HG03175 (cell line): ENCODE measurements at regions not wholly inside any gene's neighbourhood (a gene's known extent, or its start where the extent isn't known, plus 50 kb on each side); places are given as distances from the start of the nearest gene placed in this dataset.
"Not testable (repeated sequence)": the region's sequence is repeated elsewhere in the genome, so short reads cannot be mapped to it uniquely, and the experiment has no call there.

Source experiments
- ATAC-seq: cut with Tn5 transposase; IDR thresholded peaks from one replicate; pipeline ENCODE4 v1.9.1; 2021; ENCODE audit warnings: mild to moderate bottlenecking, moderate library complexity; ENCODE audit not compliant: unreplicated experiment

- no peak for ATAC-seq
These were observed 362.8 kb upstream of the FOXK1 start for GRCh38 chr7:4319280-4319679.

DNA sequence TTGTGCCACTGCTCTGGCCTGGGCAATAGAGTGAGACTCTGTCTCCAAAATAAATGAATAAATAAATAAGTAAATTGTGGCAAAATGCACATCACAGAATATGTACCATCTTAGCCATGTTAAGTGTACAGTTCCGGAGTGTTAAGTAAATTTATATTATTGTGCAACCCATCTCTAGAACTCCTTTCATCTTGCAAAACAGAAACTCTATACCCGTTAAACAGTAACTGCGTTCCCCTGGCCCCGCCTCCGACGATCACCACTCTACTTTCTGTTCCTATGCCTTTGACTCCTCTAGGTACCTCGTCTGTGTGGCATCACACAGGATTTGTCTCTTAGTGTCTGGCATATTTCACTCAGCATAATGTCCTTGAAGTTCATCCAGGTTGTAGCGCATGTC is 356.4 kb upstream of the FOXK1 start:
- no peak for ATAC-seq

DNA sequence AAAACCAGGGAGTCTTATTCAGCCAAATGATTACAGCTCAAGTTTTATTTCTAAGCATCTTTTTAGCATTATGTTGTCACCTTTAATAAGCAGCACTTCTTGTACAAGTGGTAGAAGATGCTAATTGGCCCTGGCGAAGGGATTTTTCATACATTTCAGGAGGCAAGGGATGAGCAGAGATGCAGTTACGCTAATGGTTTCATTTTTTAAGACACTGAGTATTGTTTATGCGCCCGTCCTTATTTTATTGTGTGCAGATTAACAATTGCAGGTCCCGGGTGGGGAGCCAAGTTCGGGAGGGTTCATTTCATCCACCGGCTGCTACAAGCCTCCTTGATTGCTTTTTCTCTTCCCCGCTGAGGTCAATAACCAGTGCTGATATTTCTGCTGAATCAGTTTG is 350.4 kb upstream of the FOXK1 start:
- no peak for ATAC-seq

DNA sequence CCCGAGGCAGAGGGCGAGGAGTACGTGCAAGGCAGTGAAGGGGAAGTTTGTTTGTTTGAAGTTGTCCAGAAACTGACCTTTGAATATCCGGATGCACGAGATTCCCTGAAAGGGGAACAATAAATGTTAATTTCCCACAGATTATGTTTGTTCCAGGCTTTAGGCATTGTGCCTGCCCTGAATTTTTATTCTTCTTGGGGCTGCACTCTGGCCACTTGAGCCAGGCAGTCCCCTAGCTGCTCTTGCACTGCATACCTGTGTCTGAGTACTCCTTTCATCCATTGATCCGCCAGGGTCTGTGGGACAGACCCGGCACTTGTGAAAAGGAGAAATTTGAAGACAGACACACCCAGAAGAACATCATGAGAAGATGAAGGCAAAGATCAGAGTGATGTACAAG is 343.5 kb upstream of the FOXK1 start:
- no peak for ATAC-seq

DNA sequence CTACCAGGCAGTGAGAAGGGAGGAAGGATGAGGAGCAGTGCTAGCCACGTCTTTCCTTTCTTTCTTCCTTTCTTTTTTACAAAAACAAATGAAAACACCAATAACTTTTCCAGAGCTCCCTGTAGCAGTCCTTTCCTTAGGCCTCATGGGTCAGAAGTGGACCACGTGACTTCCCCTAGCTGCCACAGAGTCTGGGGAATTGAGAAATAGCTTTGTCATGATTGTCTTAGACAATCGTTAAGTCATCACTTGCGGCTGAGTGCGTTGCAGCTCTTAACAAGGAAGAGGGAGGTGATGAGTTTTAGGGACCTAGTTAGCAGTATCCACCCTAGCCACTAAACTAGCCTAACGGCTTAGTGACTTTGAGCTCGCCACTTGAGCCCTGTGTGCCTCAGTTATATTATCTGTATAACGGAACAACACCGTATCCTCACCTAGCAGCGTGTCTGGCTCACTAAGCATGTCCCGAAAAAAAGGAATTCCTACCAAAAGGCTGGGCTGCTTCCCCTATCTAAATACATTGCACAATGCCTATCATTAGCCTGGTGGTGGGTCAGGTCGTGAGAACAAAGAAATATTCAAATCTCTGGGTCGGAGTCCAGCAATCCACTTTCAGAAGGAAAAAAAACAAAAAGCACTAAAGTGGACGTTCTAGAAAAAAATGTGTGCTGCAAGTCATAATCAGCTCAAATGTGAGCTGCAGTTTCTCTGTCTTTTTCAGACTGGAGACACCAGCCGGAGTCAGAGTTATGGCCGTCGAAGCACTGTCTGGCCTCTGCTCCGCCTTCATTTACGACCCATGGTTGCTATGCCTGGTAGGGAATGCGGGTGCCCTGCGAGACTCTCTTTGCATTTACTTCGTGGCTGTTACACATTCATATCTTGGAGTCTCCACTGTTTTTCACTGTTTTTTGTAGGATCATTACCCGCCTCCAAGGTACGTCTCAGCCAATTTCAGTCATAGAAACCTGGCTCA is 338.5 kb upstream of the FOXK1 start:
- ATAC-seq: no peak

- ATAC-seq: no peak
These were observed 337.1 kb upstream of the FOXK1 start for GRCh38 chr7:4345004-4345403.

GRCh38 chr7:4352069-4352468 is 330.0 kb upstream of the FOXK1 start:
- ATAC-seq: no peak

DNA sequence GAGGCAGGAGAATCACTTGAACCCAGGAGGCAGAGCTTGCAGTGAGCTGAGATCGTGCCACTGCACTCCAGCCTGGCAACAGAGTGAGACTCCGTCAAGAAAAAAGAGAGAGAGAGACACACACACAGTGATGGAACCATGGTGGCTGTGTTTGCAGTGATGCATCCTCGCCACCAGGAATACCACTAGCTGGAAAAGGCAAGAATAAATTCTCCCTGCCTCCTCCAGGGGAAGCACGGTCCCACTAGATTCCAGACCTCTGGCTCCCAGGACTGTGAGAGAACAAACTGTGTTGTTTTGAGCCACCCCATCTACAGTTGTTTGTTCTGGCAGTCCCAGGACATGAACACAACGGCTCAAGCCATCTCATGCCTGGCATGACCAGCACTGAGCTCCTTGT is 320.3 kb upstream of the FOXK1 start:
- ATAC-seq: no peak

- no peak for ATAC-seq
These were observed 298.5 kb upstream of the FOXK1 start for GRCh38 chr7:4383584-4383983.

DNA sequence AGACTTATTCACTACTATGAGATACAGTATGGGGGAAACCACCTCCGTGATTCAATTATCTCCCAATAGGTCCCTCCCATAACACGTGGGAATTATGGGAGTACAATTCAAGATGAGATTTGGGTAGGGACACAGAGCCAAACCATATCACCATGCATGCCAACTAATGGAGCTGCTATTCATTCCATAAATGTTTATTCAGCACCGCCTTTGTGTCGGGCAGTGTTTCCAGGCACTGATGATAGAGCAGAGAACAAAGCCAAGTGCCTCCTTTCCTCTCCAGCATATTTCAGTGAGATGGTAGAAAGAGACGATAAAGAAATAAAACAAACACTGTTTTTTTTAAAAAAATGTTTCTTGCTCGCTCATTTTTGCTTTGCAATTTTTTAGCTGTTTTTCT is 295.9 kb upstream of the FOXK1 start:
- no peak for ATAC-seq

- not testable (repeated sequence) for ATAC-seq
These were observed 291.0 kb upstream of the FOXK1 start for GRCh38 chr7:4391103-4391502.

- ATAC-seq: no peak
These were observed 287.4 kb upstream of the FOXK1 start for GRCh38 chr7:4394736-4395135.

GRCh38 chr7:4399121-4399520 is 283.0 kb upstream of the FOXK1 start:
- ATAC-seq: no peak

- ATAC-seq: no peak
These were observed 282.5 kb upstream of the FOXK1 start for GRCh38 chr7:4399596-4399995.

GRCh38 chr7:4406288-4407058 is 275.6 kb upstream of the FOXK1 start:
- ATAC-seq: no peak

- no peak for ATAC-seq
These were observed 272.1 kb upstream of the FOXK1 start for GRCh38 chr7:4409946-4410345.

- no peak for ATAC-seq
These were observed 265.6 kb upstream of the FOXK1 start for GRCh38 chr7:4416396-4417056.

GRCh38 chr7:4428526-4428925 is 253.6 kb upstream of the FOXK1 start:
- ATAC-seq: no peak

GRCh38 chr7:4430227-4430626 is 251.9 kb upstream of the FOXK1 start:
- no peak for ATAC-seq

- no peak for ATAC-seq
These were observed 247.8 kb upstream of the FOXK1 start for GRCh38 chr7:4434306-4434705.

DNA sequence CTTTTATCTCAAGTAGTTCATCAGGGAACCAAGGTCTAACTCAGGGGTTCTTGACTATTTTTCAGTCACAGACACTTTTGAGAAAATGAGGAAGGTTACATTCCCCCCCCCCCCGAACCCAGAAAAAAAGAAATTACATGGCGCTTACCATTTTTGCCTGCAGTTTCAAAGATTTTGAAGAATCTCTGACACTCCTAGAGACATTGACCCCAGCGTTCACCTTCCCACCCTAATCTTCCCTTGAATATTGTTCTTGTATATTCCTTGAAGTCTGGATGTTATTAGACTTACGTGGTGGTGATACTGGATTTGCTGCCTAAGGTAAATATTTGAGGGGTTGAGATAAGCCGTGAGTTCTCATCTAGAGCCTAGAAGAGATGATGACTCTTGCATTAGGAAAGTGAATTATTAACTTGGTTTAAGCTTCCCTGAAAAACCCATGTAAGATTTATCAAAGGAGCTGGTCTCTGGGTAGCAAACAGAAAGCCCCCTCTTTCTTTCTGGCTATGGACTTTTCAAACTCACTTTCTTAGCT is 245.7 kb upstream of the FOXK1 start:
- ATAC-seq: no peak
